A673 (cell line): ENCODE measurements at regions not wholly inside any gene's neighbourhood (a gene's known extent, or its start where the extent isn't known, plus 50 kb on each side); places are given as distances from the start of the nearest gene placed in this dataset.

Source experiments
- BruUV-seq: library from RNA; stranded (reverse); fragments of 400-500 nt; replicated peaks from 2 replicates; lab custom pipeline; 2021; lab: Mats Ljungman, UMichigan
- CTCF ChIA-PET: fragments of 300-600 bp; sonication (Branson Sonifier 250); formaldehyde crosslinking; loops from one replicate; lab custom pipeline; 2022; ENCODE audit warnings: antibody characterized with exemption; lab: Charles Lee
- POLR2A ChIA-PET: fragments of 300-600 bp; sonication (Branson Sonifier 250); formaldehyde crosslinking; loops from one replicate; lab custom pipeline; 2022; ENCODE audit warnings: antibody characterized with exemption; ENCODE audit not compliant: low non-redundant PET; lab: Charles Lee
- DNase-seq: peaks from one replicate; pipeline ENCODE4 v3.0.0-alpha.2; 2015; ENCODE audit warnings: low spot score
- H3K27ac ChIP-seq: fragments of 200-600 bp; sonication (generic); 2 replicates; pipeline ENCODE4 v1.5.1; 2016; ENCODE audit warnings: mixed run types, low read depth, mild to moderate bottlenecking, mixed read lengths, antibody characterized with exemption, low read length; ENCODE audit not compliant: poor library complexity, severe bottlenecking
- H3K27me3 ChIP-seq: fragments of 200-600 bp; sonication (generic); replicated peaks from 2 replicates; pipeline ENCODE4 v1.6.1; 2017; ENCODE audit warnings: mixed run types, low read depth, mild to moderate bottlenecking, mixed read lengths, antibody characterized with exemption, low read length; ENCODE audit not compliant: insufficient read depth, poor library complexity
- H3K36me3 ChIP-seq: fragments of 200-600 bp; sonication (generic); 2 replicates; pipeline ENCODE4 v1.6.1; 2016; ENCODE audit warnings: mixed run types, mild to moderate bottlenecking, mixed read lengths, antibody characterized with exemption, low read length; ENCODE audit not compliant: insufficient read depth, poor library complexity, severe bottlenecking
- H3K4me1 ChIP-seq: fragments of 200-600 bp; sonication (generic); 2 replicates; pipeline ENCODE4 v1.6.1; 2017; ENCODE audit warnings: mixed run types, mild to moderate bottlenecking, mixed read lengths, antibody characterized with exemption, low read length; ENCODE audit not compliant: insufficient read depth, poor library complexity, severe bottlenecking
- H3K4me3 ChIP-seq: fragments of 200-600 bp; sonication (generic); 2 replicates; pipeline ENCODE4 v1.5.1; 2016; ENCODE audit warnings: low read depth, mixed run types, mild to moderate bottlenecking, mixed read lengths, low read length; ENCODE audit not compliant: poor library complexity, severe bottlenecking
- H3K9me3 ChIP-seq: fragments of 200-600 bp; sonication (generic); 2 replicates; pipeline ENCODE4 v1.6.1; 2016; ENCODE audit warnings: mixed run types, low read depth, mild to moderate bottlenecking, mixed read lengths, antibody characterized with exemption, low read length; ENCODE audit not compliant: poor library complexity, severe bottlenecking
- EZH2 ChIP-seq: fragments of 200-600 bp; sonication (generic); IDR thresholded peaks from 2 replicates; pipeline ENCODE4 v1.6.1; 2017; ENCODE audit warnings: borderline replicate concordance, low read depth, mild to moderate bottlenecking, mixed read lengths, antibody characterized with exemption, low read length; ENCODE audit not compliant: poor library complexity, severe bottlenecking
- intact Hi-C: fragments of 100-400 bp; cut with micrococcal nuclease; formaldehyde crosslinking; loops from one replicate; pipeline ENCODE4 v1.10.0; 2022; ENCODE audit not compliant: unreplicated experiment
- TF ChIP-seq, protein P1 (sequence below): fragments of 300-800, 200-600 bp; sonication (generic); conservative IDR thresholded peaks from 2 replicates; pipeline ENCODE4 v1.5.1; 2017; ENCODE audit warnings: low read depth, mild to moderate bottlenecking, antibody characterized with exemption, low read length, moderate library complexity, mixed read lengths

DNA sequence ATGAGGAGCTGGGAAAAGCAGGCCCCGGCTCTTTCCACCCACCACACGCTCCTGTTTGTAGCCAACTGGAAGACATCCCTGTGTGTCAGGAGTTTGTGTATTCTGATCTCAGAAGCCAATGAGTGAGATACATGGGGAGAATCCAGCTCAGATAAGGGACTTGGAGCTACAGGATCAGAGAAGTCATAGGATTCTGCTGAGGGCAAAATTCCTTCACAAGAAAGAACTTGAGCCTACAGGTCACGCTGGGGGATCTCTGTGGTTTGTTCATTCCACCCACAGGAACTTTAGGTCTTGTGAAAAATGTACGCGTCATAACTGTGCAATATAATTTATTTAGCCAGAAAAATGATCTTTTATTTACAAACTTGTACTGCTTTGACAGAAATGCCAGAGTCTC lies 80.1 kb upstream of the SMIM21 start:
- Histone ChIP-seq H3K27me3 (no peaks in the 10 kb centered on the region), H3K4me3 (no peak overlapping the region), H3K36me3 (no peaks in the 10 kb centered on the region), H3K9me3 (peaks cover 3% of the 10 kb centered on the region), H3K27ac (no peak overlapping the region), H3K4me1 (no peaks in the 10 kb centered on the region)
- CTCF ChIA-PET = no interaction called here
- TF ChIP-seq, protein P1, sequence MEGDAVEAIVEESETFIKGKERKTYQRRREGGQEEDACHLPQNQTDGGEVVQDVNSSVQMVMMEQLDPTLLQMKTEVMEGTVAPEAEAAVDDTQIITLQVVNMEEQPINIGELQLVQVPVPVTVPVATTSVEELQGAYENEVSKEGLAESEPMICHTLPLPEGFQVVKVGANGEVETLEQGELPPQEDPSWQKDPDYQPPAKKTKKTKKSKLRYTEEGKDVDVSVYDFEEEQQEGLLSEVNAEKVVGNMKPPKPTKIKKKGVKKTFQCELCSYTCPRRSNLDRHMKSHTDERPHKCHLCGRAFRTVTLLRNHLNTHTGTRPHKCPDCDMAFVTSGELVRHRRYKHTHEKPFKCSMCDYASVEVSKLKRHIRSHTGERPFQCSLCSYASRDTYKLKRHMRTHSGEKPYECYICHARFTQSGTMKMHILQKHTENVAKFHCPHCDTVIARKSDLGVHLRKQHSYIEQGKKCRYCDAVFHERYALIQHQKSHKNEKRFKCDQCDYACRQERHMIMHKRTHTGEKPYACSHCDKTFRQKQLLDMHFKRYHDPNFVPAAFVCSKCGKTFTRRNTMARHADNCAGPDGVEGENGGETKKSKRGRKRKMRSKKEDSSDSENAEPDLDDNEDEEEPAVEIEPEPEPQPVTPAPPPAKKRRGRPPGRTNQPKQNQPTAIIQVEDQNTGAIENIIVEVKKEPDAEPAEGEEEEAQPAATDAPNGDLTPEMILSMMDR = no peak
- TF ChIP-seq EZH2 = no peak
- no peak for DNase-seq
- intact Hi-C loops = no loop called here
- POLR2A ChIA-PET = no interaction called here
- no TSS peak for BruUV-seq

DNA sequence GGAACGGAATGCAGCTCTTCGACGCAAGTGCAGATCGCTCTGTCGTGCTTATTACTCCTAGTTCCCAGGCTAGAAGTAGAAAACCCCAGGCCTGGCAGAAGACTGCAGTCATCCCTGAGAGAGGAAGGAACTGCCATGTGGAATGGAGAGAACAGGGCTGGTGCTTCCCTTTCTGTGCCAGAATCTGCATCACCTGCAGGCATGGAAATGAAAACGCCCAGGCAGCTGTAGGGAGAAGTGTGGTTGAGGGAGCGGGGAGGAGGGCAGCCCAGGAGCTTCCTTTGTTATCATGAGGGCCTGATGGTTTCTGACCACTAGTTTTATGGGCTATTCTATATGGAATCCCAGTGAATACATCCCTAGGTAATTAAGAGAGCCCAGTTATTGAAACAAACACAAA lies 79.4 kb upstream of the SMIM21 start:
- Histone ChIP-seq H3K36me3 (no peaks in the 10 kb centered on the region), H3K27ac (no peak overlapping the region), H3K27me3 (no peaks in the 10 kb centered on the region), H3K9me3 (no peaks in the 10 kb centered on the region), H3K4me1 (no peaks in the 10 kb centered on the region), H3K4me3 (no peak overlapping the region)
- POLR2A ChIA-PET = no interaction called here
- no peak for TF ChIP-seq EZH2
- TF ChIP-seq, protein P1 = no peak
- intact Hi-C loops = no loop called here
- no TSS peak for BruUV-seq
- CTCF ChIA-PET = no interaction called here
- no peak for DNase-seq

DNA sequence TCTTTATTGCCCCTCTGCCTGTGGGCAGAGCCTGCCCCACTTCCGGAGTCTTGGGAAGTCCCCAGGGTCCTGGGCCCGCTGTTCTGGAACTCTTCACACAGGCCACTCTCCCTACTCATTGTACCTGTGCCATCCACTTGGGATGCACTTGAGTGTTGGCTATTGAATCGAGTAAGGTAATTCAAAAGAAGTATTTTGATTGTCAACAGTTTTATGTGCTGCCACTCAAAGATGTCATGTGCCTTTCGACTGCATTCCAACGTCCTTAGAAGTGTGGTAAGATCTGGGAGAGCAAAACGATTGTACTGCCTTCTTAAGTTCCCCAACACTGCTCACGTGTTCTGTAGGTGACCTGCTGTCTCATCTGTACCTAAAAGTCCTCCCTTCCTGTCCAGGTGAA lies 77.0 kb upstream of the SMIM21 start:
- no peak overlapping the region for H3K4me3 ChIP-seq
- no peaks in the 10 kb centered on the region for H3K27me3 ChIP-seq
- CTCF ChIA-PET = no interaction called here
- H3K9me3 ChIP-seq = no peaks in the 10 kb centered on the region
- H3K36me3 ChIP-seq = no peaks in the 10 kb centered on the region
- no peak overlapping the region for H3K27ac ChIP-seq
- H3K4me1 ChIP-seq = no peaks in the 10 kb centered on the region
- no TSS peak for BruUV-seq
- intact Hi-C loops = no loop called here
- no peak for TF ChIP-seq EZH2
- TF ChIP-seq, protein P1 = no peak
- POLR2A ChIA-PET = no interaction called here
- no peak for DNase-seq
